ENCODE measurements at regions not wholly inside any gene's neighbourhood (a gene's known extent, or its start where the extent isn't known, plus 50 kb on each side); places are given as distances from the start of the nearest gene placed in this dataset.
"Not testable (repeated sequence)": the region's sequence is repeated elsewhere in the genome, so short reads cannot be mapped to it uniquely, and the experiment has no call there.

DNA sequence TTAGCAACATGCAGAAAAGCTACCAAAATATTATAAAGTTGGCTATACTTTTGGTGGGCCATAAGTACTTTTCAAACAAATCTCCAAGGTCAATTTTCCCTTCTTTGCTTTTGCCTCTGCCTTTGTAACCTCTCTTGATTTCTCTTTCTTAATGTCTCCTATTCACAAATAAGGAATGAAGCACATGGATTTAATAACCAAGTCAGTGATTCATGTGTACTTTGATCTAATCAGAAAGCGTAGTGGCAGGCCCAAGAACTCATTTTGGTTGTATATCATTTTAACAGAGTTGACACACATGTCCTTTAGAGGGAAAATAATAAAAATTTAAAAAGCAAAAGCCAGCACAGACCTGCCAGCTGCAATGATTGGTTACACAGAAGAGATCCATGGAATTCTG lies 93.7 kb downstream of the FZD1 start:
- Histone ChIP-seq H3K27ac (ENCODE audit: low read depth, low read length, poor library complexity, severe bottlenecking) (no peak overlapping the region), H3K9ac (ENCODE audit: low read length) (no peak overlapping the region), H3K9me3 (ENCODE audit: low read length) (no peaks in the 10 kb centered on the region), H2AFZ (ENCODE audit: low read length) (no peak overlapping the region), H3K36me3 (ENCODE audit: insufficient read depth, low read length) (no peaks in the 10 kb centered on the region), H3K9me2 (ENCODE audit: low read depth, low read length) (no peaks in the 10 kb centered on the region), H4K20me1 (ENCODE audit: insufficient read depth, low read length) (no peaks in the 10 kb centered on the region), H3K27me3 (ENCODE audit: insufficient read depth, low read length) (no peaks in the 10 kb centered on the region), H3K4me1 (ENCODE audit: insufficient read depth, low read length, severe bottlenecking) (peaks cover 8% of the 10 kb centered on the region), H3F3A (ENCODE audit: insufficient read depth, low read length) (no peaks in the 10 kb centered on the region), H3K4me2 (ENCODE audit: low read length) (no peak overlapping the region), H3K79me2 (ENCODE audit: insufficient read depth, low read length) (no peaks in the 10 kb centered on the region), H3K4me3 (ENCODE audit: low read depth, low read length, poor library complexity, severe bottlenecking) (no peak overlapping the region)
- no peak for TF ChIP-seq EZH2 (IDR thresholded peaks at IDR 0.05; ENCODE audit: borderline replicate concordance, low read length)
- TF ChIP-seq, protein P1, sequence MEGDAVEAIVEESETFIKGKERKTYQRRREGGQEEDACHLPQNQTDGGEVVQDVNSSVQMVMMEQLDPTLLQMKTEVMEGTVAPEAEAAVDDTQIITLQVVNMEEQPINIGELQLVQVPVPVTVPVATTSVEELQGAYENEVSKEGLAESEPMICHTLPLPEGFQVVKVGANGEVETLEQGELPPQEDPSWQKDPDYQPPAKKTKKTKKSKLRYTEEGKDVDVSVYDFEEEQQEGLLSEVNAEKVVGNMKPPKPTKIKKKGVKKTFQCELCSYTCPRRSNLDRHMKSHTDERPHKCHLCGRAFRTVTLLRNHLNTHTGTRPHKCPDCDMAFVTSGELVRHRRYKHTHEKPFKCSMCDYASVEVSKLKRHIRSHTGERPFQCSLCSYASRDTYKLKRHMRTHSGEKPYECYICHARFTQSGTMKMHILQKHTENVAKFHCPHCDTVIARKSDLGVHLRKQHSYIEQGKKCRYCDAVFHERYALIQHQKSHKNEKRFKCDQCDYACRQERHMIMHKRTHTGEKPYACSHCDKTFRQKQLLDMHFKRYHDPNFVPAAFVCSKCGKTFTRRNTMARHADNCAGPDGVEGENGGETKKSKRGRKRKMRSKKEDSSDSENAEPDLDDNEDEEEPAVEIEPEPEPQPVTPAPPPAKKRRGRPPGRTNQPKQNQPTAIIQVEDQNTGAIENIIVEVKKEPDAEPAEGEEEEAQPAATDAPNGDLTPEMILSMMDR (IDR thresholded peaks at IDR 0.05; ENCODE audit: low read length): no peak

DNA sequence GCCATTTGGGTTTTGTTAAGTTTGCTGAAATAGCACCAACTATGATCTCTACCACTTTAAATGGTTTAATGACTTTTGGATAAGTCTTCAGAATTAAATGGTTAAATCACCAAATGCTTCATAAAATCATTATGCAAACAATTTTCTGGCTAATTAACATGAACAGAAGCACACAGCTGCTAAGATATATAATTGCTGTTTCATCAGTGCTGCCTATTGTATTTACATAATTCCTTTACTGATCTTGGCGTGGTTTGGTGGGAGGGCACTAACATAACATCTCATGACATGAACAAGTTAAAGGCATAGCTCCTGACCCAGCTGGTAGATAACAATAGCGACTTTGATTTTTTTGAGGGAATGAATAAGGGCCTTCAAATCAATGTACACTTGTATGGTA lies 94.1 kb downstream of the FZD1 start:
- no peak overlapping the region for H2AFZ ChIP-seq (ENCODE audit: low read length)
- no peaks in the 10 kb centered on the region for H3K9me2 ChIP-seq (ENCODE audit: low read depth, low read length)
- H3K9me3 ChIP-seq (ENCODE audit: low read length): no peaks in the 10 kb centered on the region
- H3K27me3 ChIP-seq (ENCODE audit: insufficient read depth, low read length): no peaks in the 10 kb centered on the region
- H3K4me1 ChIP-seq (ENCODE audit: insufficient read depth, low read length, severe bottlenecking): peaks cover 8% of the 10 kb centered on the region
- H3K27ac ChIP-seq (ENCODE audit: low read depth, low read length, poor library complexity, severe bottlenecking): no peak overlapping the region
- H3K79me2 ChIP-seq (ENCODE audit: insufficient read depth, low read length): no peaks in the 10 kb centered on the region
- H3K9ac ChIP-seq (ENCODE audit: low read length): no peak overlapping the region
- no peaks in the 10 kb centered on the region for H4K20me1 ChIP-seq (ENCODE audit: insufficient read depth, low read length)
- no peak overlapping the region for H3K4me3 ChIP-seq (ENCODE audit: low read depth, low read length, poor library complexity, severe bottlenecking)
- TF ChIP-seq, protein P1 (IDR thresholded peaks at IDR 0.05; ENCODE audit: low read length): no peak
- no peak for TF ChIP-seq EZH2 (IDR thresholded peaks at IDR 0.05; ENCODE audit: borderline replicate concordance, low read length)
- no peaks in the 10 kb centered on the region for H3K36me3 ChIP-seq (ENCODE audit: insufficient read depth, low read length)
- H3F3A ChIP-seq (ENCODE audit: insufficient read depth, low read length): no peaks in the 10 kb centered on the region
- H3K4me2 ChIP-seq (ENCODE audit: low read length): no peak overlapping the region

DNA sequence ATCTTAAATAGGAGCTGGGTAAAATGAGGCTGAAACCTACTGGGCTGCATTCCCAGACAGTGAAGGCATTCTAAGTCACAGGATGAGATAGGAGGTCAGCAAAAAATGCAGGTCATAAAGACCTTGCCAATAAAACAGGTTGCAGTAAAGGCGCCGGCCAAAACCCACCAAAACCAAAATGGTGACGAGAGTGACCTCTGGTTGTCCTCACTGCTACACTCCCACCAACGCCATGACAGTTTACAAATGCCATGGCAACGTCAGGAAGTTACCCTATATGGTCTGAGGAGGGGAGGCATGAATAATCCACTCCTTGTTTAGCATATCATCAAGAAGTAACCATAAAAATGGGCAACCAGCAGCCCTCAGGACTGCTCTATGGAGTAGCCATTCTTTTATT lies 100.9 kb downstream of the FZD1 start:
- H3K4me1 ChIP-seq (ENCODE audit: insufficient read depth, low read length, severe bottlenecking); H3K27me3 ChIP-seq (ENCODE audit: insufficient read depth, low read length); H3K27ac ChIP-seq (ENCODE audit: low read depth, low read length, poor library complexity, severe bottlenecking); H4K20me1 ChIP-seq (ENCODE audit: insufficient read depth, low read length); H3K9ac ChIP-seq (ENCODE audit: low read length); H3K4me2 ChIP-seq (ENCODE audit: low read length); H3F3A ChIP-seq (ENCODE audit: insufficient read depth, low read length); H3K36me3 ChIP-seq (ENCODE audit: insufficient read depth, low read length); H3K9me3 ChIP-seq (ENCODE audit: low read length); H2AFZ ChIP-seq (ENCODE audit: low read length); H3K4me3 ChIP-seq (ENCODE audit: low read depth, low read length, poor library complexity, severe bottlenecking); H3K9me2 ChIP-seq (ENCODE audit: low read depth, low read length); H3K79me2 ChIP-seq (ENCODE audit: insufficient read depth, low read length): not testable (repeated sequence)

DNA sequence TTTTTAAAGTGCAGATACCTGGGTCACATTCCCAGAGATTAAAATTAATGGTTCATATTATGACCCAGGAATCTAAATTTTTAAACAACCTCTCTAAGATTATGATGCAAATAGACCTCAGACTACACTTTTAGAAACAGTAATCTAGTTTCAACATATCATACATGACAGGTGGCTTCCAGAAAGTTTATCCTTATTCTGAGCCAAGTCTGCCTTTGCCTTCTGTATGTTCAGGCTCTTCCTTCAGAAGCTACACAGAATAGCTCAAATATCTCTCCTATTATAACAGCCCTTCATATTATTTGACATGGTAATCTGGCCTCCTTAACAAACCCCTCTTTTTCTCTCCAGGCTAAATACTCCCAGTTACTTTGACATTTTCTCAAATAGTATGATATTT lies 101.9 kb downstream of the FZD1 start:
- no peak overlapping the region for H3K27ac ChIP-seq (ENCODE audit: low read depth, low read length, poor library complexity, severe bottlenecking)
- H3K4me2 ChIP-seq (ENCODE audit: low read length): no peak overlapping the region
- no peaks in the 10 kb centered on the region for H3K9me2 ChIP-seq (ENCODE audit: low read depth, low read length)
- no peaks in the 10 kb centered on the region for H3K4me1 ChIP-seq (ENCODE audit: insufficient read depth, low read length, severe bottlenecking)
- H3K9me3 ChIP-seq (ENCODE audit: low read length): no peaks in the 10 kb centered on the region
- H3K9ac ChIP-seq (ENCODE audit: low read length): no peak overlapping the region
- TF ChIP-seq, protein P1 (IDR thresholded peaks at IDR 0.05; ENCODE audit: low read length): no peak
- TF ChIP-seq EZH2 (IDR thresholded peaks at IDR 0.05; ENCODE audit: borderline replicate concordance, low read length): no peak
- H3K4me3 ChIP-seq (ENCODE audit: low read depth, low read length, poor library complexity, severe bottlenecking): no peak overlapping the region
- no peaks in the 10 kb centered on the region for H4K20me1 ChIP-seq (ENCODE audit: insufficient read depth, low read length)
- H3K27me3 ChIP-seq (ENCODE audit: insufficient read depth, low read length): no peaks in the 10 kb centered on the region
- no peaks in the 10 kb centered on the region for H3K79me2 ChIP-seq (ENCODE audit: insufficient read depth, low read length)
- H2AFZ ChIP-seq (ENCODE audit: low read length): no peak overlapping the region
- H3F3A ChIP-seq (ENCODE audit: insufficient read depth, low read length): no peaks in the 10 kb centered on the region
- no peaks in the 10 kb centered on the region for H3K36me3 ChIP-seq (ENCODE audit: insufficient read depth, low read length)

Data from OCI-LY1 (cell line).